Germinal center (tissue), 1 donor: ENCODE measurements at regions not wholly inside any gene's neighbourhood (a gene's known extent, or its start where the extent isn't known, plus 50 kb on each side); places are given as distances from the start of the nearest gene placed in this dataset.

Experiments
- DNase-seq: peaks from one replicate; pipeline ENCODE4 v3.0.0; 2012; ENCODE audit warnings: mixed read lengths, low spot score

- no peak for DNase-seq
These were observed 222.7 kb downstream of the PTPRU start for GRCh38 chr1:29458737-29459619.

- no peak for DNase-seq
These were observed 221.4 kb downstream of the PTPRU start for GRCh38 chr1:29457496-29458368.

- no peak for DNase-seq
These were observed 220.5 kb downstream of the PTPRU start for GRCh38 chr1:29456685-29457435.

GRCh38 chr1:29455781-29456180, 219.5 kb downstream of the PTPRU start:
- no peak for DNase-seq

GRCh38 chr1:29454616-29455380, 218.5 kb downstream of the PTPRU start:
- no peak for DNase-seq

- DNase-seq, result peak; percentile 55
These were observed 217.3 kb downstream of the PTPRU start for GRCh38 chr1:29453502-29454240.

GRCh38 chr1:29452463-29453230, 216.3 kb downstream of the PTPRU start:
- DNase-seq, result no peak

GRCh38 chr1:29451368-29451892, 215.1 kb downstream of the PTPRU start:
- no peak for DNase-seq

- no peak for DNase-seq
These were observed 214.3 kb downstream of the PTPRU start for GRCh38 chr1:29450591-29450990.

- no peak for DNase-seq
These were observed 212.3 kb downstream of the PTPRU start for GRCh38 chr1:29448456-29449235.

GRCh38 chr1:29447368-29447767, 211.0 kb downstream of the PTPRU start:
- DNase-seq, result no peak

- no peak for DNase-seq
These were observed 208.7 kb downstream of the PTPRU start for GRCh38 chr1:29444782-29445729.

- DNase-seq, result no peak
These were observed 207.9 kb downstream of the PTPRU start for GRCh38 chr1:29444081-29444715.

- no peak for DNase-seq
These were observed 205.8 kb downstream of the PTPRU start for GRCh38 chr1:29441916-29442668.

- no peak for DNase-seq
These were observed 203.3 kb downstream of the PTPRU start for GRCh38 chr1:29439615-29440014.

- no peak for DNase-seq
These were observed 202.7 kb downstream of the PTPRU start for GRCh38 chr1:29438991-29439390.
